Natural killer cell (primary cell): ENCODE measurements at regions not wholly inside any gene's neighbourhood (a gene's known extent, or its start where the extent isn't known, plus 50 kb on each side); places are given as distances from the start of the nearest gene placed in this dataset.

ENCODE experiments used
- ATAC-seq, 3 donors: fragments of 150-1000 bp in 2 of 3; fragments of 200-7000 bp in 1 of 3; cut with Tn5 transposase; 1 replicate in 1 of 3; 2 replicates in 2 of 3; pipeline ENCODE4 v1.10.0; 2021; ENCODE audit warnings: mild to moderate bottlenecking in 2 of 3, moderate library complexity in 2 of 3
- DNase-seq, 2 donors: peaks; one replicate each; pipeline versions ENCODE4 v3.0.0 to v3.0.0-alpha.2; 2013 to 2021; ENCODE audit warnings: mixed read lengths in 1 of 2
- H3K27ac ChIP-seq: one replicate; pipeline ENCODE4 v1.5.1; 2013; ENCODE audit warnings: mild to moderate bottlenecking, low read length
- H3K27me3 ChIP-seq: one replicate; pipeline ENCODE4 v1.6.1; 2013; ENCODE audit warnings: low read length; ENCODE audit not compliant: control insufficient read depth, insufficient read depth
- H3K36me3 ChIP-seq: one replicate; pipeline ENCODE4 v1.6.1; 2013; ENCODE audit warnings: low read length; ENCODE audit not compliant: control insufficient read depth, insufficient read depth
- H3K4me1 ChIP-seq: one replicate; pipeline ENCODE4 v1.6.1; 2013; ENCODE audit warnings: low read length; ENCODE audit not compliant: control insufficient read depth, insufficient read depth
- H3K4me3 ChIP-seq: one replicate; pipeline ENCODE4 v1.5.1; 2013; ENCODE audit warnings: low read length
- H3K9me3 ChIP-seq: one replicate; pipeline ENCODE4 v1.6.1; 2013; ENCODE audit warnings: low read length; ENCODE audit not compliant: control insufficient read depth, insufficient read depth
- H3K27ac Mint-ChIP-seq, 2 donors: one replicate each; pipeline ENCODE4 v1.8.0; 2022; ENCODE audit warnings: mild to moderate bottlenecking in 2 of 2, mixed read lengths in 2 of 2, moderate library complexity in 1 of 2
- H3K27me3 Mint-ChIP-seq, 2 donors: one replicate each; pipeline ENCODE4 v1.8.0; 2022; ENCODE audit warnings: low read depth in 2 of 2, mixed read lengths in 2 of 2
- H3K36me3 Mint-ChIP-seq: one replicate; pipeline ENCODE4 v1.8.0; 2022; ENCODE audit warnings: mixed read lengths
- H3K4me1 Mint-ChIP-seq, 2 donors: one replicate each; pipeline ENCODE4 v1.8.0; 2022; ENCODE audit warnings: mixed read lengths in 2 of 2
- H3K4me3 Mint-ChIP-seq: one replicate; pipeline ENCODE4 v1.8.0; 2022; ENCODE audit warnings: mild to moderate bottlenecking, moderate library complexity, mixed read lengths
- H3K9me3 Mint-ChIP-seq, 2 donors: one replicate each; pipeline ENCODE4 v1.8.0; 2022; ENCODE audit warnings: mixed read lengths in 2 of 2
- WGBS: methylation state at CpG from one replicate; pipeline ENCODE4 v1.1.7; 2013; ENCODE audit warnings: missing lambda C conversion rate; ENCODE audit not compliant: insufficient coverage; 5-methylcytosine and 5-hydroxymethylcytosine counted together
- intact Hi-C: fragments of 100-400 bp; cut with micrococcal nuclease; formaldehyde crosslinking; loops from one replicate; pipeline ENCODE4 v1.14.2; 2022
- TF ChIP-seq, protein P1 (sequence below): fragments of 200-600 bp; IDR thresholded peaks from one replicate; pipeline ENCODE4 v1.8.0; 2022; ENCODE audit warnings: antibody characterized with exemption

- no peaks in the 10 kb centered on the region for H3K27me3 ChIP-seq
- no peaks in the 10 kb centered on the region for H3K27me3 Mint-ChIP-seq
- H3K9me3 ChIP-seq = no peaks in the 10 kb centered on the region
- no peaks in the 10 kb centered on the region for H3K9me3 Mint-ChIP-seq
- no peaks in the 10 kb centered on the region for H3K36me3 Mint-ChIP-seq
- H3K27ac ChIP-seq = no peak overlapping the region
- H3K36me3 ChIP-seq = no peaks in the 10 kb centered on the region
- ATAC-seq = no peak
- no peak for DNase-seq
- peaks cover 63 to 75% of the 10 kb centered on the region in 2 donors for H3K4me1 Mint-ChIP-seq
- H3K4me3 ChIP-seq = no peak overlapping the region
- intact Hi-C loops = no loop called here
- H3K4me1 ChIP-seq = peaks cover 19% of the 10 kb centered on the region
- TF ChIP-seq, protein P1, sequence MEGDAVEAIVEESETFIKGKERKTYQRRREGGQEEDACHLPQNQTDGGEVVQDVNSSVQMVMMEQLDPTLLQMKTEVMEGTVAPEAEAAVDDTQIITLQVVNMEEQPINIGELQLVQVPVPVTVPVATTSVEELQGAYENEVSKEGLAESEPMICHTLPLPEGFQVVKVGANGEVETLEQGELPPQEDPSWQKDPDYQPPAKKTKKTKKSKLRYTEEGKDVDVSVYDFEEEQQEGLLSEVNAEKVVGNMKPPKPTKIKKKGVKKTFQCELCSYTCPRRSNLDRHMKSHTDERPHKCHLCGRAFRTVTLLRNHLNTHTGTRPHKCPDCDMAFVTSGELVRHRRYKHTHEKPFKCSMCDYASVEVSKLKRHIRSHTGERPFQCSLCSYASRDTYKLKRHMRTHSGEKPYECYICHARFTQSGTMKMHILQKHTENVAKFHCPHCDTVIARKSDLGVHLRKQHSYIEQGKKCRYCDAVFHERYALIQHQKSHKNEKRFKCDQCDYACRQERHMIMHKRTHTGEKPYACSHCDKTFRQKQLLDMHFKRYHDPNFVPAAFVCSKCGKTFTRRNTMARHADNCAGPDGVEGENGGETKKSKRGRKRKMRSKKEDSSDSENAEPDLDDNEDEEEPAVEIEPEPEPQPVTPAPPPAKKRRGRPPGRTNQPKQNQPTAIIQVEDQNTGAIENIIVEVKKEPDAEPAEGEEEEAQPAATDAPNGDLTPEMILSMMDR = no peak
- no peak overlapping the region for H3K27ac Mint-ChIP-seq
- WGBS = 94% methylated on average over 4 of the region's 4 CpGs
- no peak overlapping the region for H3K4me3 Mint-ChIP-seq
Measured at GRCh38 chr11:128047026-128047425, 540.3 kb downstream of the ETS1 start.

DNA sequence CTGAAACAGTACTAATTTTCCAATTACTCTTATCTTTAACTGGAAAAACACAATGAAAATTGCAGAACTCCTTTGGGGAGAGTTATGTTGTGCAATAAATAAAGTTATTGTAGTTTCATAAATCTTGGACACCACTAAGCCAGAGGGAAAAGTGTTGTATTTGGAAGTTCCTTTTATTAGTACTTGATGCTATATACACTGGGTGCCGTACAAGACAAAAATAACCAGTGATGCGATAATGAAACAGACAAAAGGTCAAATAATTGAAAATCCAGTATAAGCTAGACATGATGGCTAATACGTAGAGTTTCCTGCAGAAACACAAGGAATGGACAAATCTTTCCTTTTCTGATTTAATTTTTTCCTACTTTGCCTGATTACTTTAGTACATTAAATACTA is 541.1 kb downstream of the ETS1 start:
- Mint-ChIP-seq H3K27ac (no peak overlapping the region), H3K4me1 (peaks cover 59 to 70% of the 10 kb centered on the region in 2 donors)

DNA sequence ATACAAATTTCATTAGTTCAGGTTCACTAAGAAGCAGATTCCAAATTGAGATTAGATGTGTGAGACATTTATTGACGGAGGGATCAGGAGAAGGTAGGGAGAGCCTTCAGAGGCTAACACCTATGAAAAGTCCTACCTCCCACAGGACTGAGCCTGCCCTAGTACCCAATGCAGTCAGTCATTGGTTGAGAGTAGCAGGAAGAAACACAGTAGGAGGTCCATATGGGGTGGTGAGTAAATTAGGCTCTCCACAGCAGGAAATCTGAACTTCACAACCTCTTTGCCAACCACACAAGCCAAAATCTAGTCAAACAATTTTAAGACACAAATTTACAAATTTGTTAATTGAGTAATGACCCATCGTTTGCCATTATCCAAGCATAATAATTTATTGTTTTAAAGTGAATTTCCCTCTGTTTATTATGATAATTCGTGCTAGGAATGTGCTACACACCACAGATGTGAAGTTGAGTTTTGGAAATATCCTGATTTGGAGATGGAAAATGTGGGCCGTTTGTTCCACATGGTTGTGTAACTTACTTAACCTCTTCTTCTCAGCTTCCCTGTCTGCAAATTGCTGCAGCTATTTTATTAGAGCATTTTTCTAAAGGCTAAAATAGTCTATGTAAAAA is 542.1 kb downstream of the ETS1 start:
- intact Hi-C loops = no loop called here
- TF ChIP-seq, protein P1 = no peak
- ATAC-seq (peak; percentile 52 to 75 (median 52)), DNase-seq (peak in 1 of 2 donors; percentile 23)
- H3K36me3 Mint-ChIP-seq = no peaks in the 10 kb centered on the region
- Histone ChIP-seq H3K9me3 (no peaks in the 10 kb centered on the region), H3K4me1 (peaks cover 18% of the 10 kb centered on the region), H3K27me3 (no peaks in the 10 kb centered on the region), H3K27ac (no peak overlapping the region), H3K36me3 (no peaks in the 10 kb centered on the region), H3K4me3 (no peak overlapping the region)
- H3K4me3 Mint-ChIP-seq = peak overlapping the region; percentile 64
- H3K9me3 Mint-ChIP-seq = no peaks in the 10 kb centered on the region
- H3K27me3 Mint-ChIP-seq = no peaks in the 10 kb centered on the region
- WGBS = 50% methylated on average over 1 of the region's 4 CpGs
- peak overlapping the region; percentile 39 to 78 for H3K27ac Mint-ChIP-seq
- peaks cover 57 to 68% of the 10 kb centered on the region in 2 donors for H3K4me1 Mint-ChIP-seq

More for the DNA sequence above, 541.1 kb downstream of the ETS1 start:
- no peaks in the 10 kb centered on the region for H3K27me3 ChIP-seq
- intact Hi-C loops = no loop called here
- 91% methylated on average over 3 of the region's 3 CpGs for WGBS
- no peaks in the 10 kb centered on the region for H3K9me3 ChIP-seq
- H3K4me1 ChIP-seq = peaks cover 18% of the 10 kb centered on the region
- H3K36me3 ChIP-seq = no peaks in the 10 kb centered on the region
- no peak overlapping the region for H3K4me3 ChIP-seq
- no peaks in the 10 kb centered on the region for H3K27me3 Mint-ChIP-seq
- no peaks in the 10 kb centered on the region for H3K9me3 Mint-ChIP-seq
- H3K27ac ChIP-seq = no peak overlapping the region
- no peak for ATAC-seq
- DNase-seq = no peak
- TF ChIP-seq, protein P1 = no peak
- no peaks in the 10 kb centered on the region for H3K36me3 Mint-ChIP-seq
- no peak overlapping the region for H3K4me3 Mint-ChIP-seq

DNA sequence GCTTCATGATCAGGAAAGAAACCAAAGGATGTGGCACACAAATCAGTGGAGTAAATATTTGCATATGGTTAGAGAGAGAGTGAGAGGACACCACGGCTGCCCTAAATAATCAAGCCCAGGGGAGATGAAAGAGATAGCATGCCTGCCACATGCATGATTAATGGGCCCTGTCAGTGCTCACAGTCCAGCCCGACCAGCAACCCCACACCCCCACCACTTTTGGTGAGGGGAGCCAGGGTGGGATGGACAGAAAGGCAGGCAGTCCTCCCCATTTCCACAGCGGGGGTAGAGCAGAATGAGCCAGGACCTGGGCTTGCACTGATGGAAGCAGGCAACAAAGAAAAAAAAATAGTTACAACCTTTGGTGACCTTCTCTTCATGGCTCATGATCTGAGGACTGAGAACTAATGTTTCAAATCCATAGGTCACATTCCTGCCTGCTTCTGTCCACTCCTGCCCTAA is 545.0 kb downstream of the ETS1 start:
- no peak for ATAC-seq
- Histone ChIP-seq H3K9me3 (no peaks in the 10 kb centered on the region), H3K4me3 (no peak overlapping the region), H3K36me3 (no peaks in the 10 kb centered on the region), H3K27me3 (no peaks in the 10 kb centered on the region), H3K27ac (peak overlapping the region; percentile 28), H3K4me1 (peaks cover 41% of the 10 kb centered on the region)
- Mint-ChIP-seq H3K4me1 (peaks cover 52 to 66% of the 10 kb centered on the region in 2 donors), H3K27me3 (no peaks in the 10 kb centered on the region), H3K27ac (peak overlapping the region; percentile 64 to 78), H3K9me3 (no peaks in the 10 kb centered on the region), H3K36me3 (no peaks in the 10 kb centered on the region), H3K4me3 (peak overlapping the region; percentile 38)
- intact Hi-C loops = no loop called here
- TF ChIP-seq, protein P1 = no peak
- WGBS = 32% methylated on average over 2 of the region's 3 CpGs
- DNase-seq = peak in 1 of 2 donors; percentile 19
